SK-N-SH treated with all-trans-retinoic acid at 6 μM for 48 hours (cell line): ENCODE measurements at regions not wholly inside any gene's neighbourhood (a gene's known extent, or its start where the extent isn't known, plus 50 kb on each side); places are given as distances from the start of the nearest gene placed in this dataset.

Experiments
- ARNTL ChIP-seq: fragments of 450-650 bp; formaldehyde crosslinking; IDR thresholded peaks from 2 replicates; pipeline ENCODE4 v1.5.0; 2020; ENCODE audit warnings: low read depth, mild to moderate bottlenecking, moderate library complexity, borderline replicate concordance
- ESRRG ChIP-seq: fragments of 250-450 bp; sonication (Bioruptor Pico); IDR thresholded peaks from 2 replicates; pipeline ENCODE4 v1.6.1; 2021; ENCODE audit warnings: mild to moderate bottlenecking
- ISL1 ChIP-seq: fragments of 250-450 bp; sonication (Bioruptor Pico); IDR thresholded peaks from 2 replicates; pipeline ENCODE4 v2.1.2; 2022; ENCODE audit warnings: mild to moderate bottlenecking, moderate library complexity
- OSR1 ChIP-seq: fragments of 250-450 bp; sonication (Bioruptor Pico); IDR thresholded peaks from 2 replicates; pipeline ENCODE4 v1.8.0; 2022; ENCODE audit warnings: moderate library complexity, mild to moderate bottlenecking, inconsistent platforms
- PATZ1 ChIP-seq: fragments of 250-450 bp; sonication (Bioruptor Pico); IDR thresholded peaks from 2 replicates; pipeline ENCODE4 v1.8.0; 2020; ENCODE audit warnings: mild to moderate bottlenecking, moderate library complexity, borderline replicate concordance
- SNAI2 ChIP-seq: fragments of 250-450 bp; sonication (Bioruptor Pico); IDR thresholded peaks from 2 replicates; pipeline ENCODE4 v1.5.0; 2020; ENCODE audit warnings: mild to moderate bottlenecking, moderate library complexity
- ZFP3 ChIP-seq: fragments of 250-450 bp; sonication (Bioruptor Pico); IDR thresholded peaks from 2 replicates; pipeline ENCODE4 v1.5.0; 2020; ENCODE audit warnings: mild to moderate bottlenecking, moderate library complexity
- ZFP30 ChIP-seq: fragments of 450-650 bp; formaldehyde crosslinking; IDR thresholded peaks from 2 replicates; pipeline ENCODE4 v1.5.0; 2022; ENCODE audit warnings: mild to moderate bottlenecking, moderate library complexity
- ZNF8 ChIP-seq: fragments of 450-650 bp; formaldehyde crosslinking; IDR thresholded peaks from 2 replicates; pipeline ENCODE4 v1.5.0; 2020; ENCODE audit warnings: mild to moderate bottlenecking, moderate library complexity

- TF ChIP-seq SNAI2 (CRISPR knock-in tag) (no peak), ARNTL (CRISPR knock-in tag) (no peak), ZFP30 (no peak), PATZ1 (CRISPR knock-in tag) (no peak), OSR1 (CRISPR knock-in tag) (no peak), ESRRG (CRISPR knock-in tag) (no peak), ISL1 (CRISPR knock-in tag) (no peak), ZNF8 (no peak), ZFP3 (CRISPR knock-in tag) (no peak)
Measured at GRCh38 chr2:156134887-156135286, 197.6 kb downstream of the NR4A2 start.
